ENCODE measurements at regions not wholly inside any gene's neighbourhood (a gene's known extent, or its start where the extent isn't known, plus 50 kb on each side); places are given as distances from the start of the nearest gene placed in this dataset.

- DNase-seq (ENCODE audit: low read depth in 1 of 2, low spot score in 2 of 2), result no peak
- H3K4me3 ChIP-seq, result no peak overlapping the region
- H3K9me3 ChIP-seq (replicated peaks), result no peaks in the 10 kb centered on the region
- H3K27ac ChIP-seq, result no peak overlapping the region
- H3K36me3 ChIP-seq, result no peaks in the 10 kb centered on the region
- H3K27me3 ChIP-seq (replicated peaks), result no peaks in the 10 kb centered on the region
- H3K4me1 ChIP-seq (replicated peaks), result no peaks in the 10 kb centered on the region
Measured at GRCh38 chr11:134558258-134558835, 146.3 kb upstream of the B3GAT1 start.

GRCh38 chr11:134557571-134558257, 145.7 kb upstream of the B3GAT1 start:
- no peak for DNase-seq (ENCODE audit: low read depth in 1 of 2, low spot score in 2 of 2)

GRCh38 chr11:134556186-134556585, 144.1 kb upstream of the B3GAT1 start:
- no peak overlapping the region for H3K27ac ChIP-seq
- H3K27me3 ChIP-seq (replicated peaks), result no peaks in the 10 kb centered on the region
- H3K4me1 ChIP-seq (replicated peaks), result no peaks in the 10 kb centered on the region
- H3K9me3 ChIP-seq (replicated peaks), result no peaks in the 10 kb centered on the region
- H3K36me3 ChIP-seq, result no peaks in the 10 kb centered on the region
- DNase-seq (ENCODE audit: low read depth in 1 of 2, low spot score in 2 of 2), result no peak
- H3K4me3 ChIP-seq, result no peak overlapping the region

More at GRCh38 chr11:134557571-134558257, 145.7 kb upstream of the B3GAT1 start:
- no peaks in the 10 kb centered on the region for H3K36me3 ChIP-seq
- H3K4me3 ChIP-seq, result no peak overlapping the region
- H3K27me3 ChIP-seq (replicated peaks), result no peaks in the 10 kb centered on the region
- no peaks in the 10 kb centered on the region for H3K9me3 ChIP-seq (replicated peaks)
- no peak overlapping the region for H3K27ac ChIP-seq
- H3K4me1 ChIP-seq (replicated peaks), result no peaks in the 10 kb centered on the region

GRCh38 chr11:134555510-134555909, 143.5 kb upstream of the B3GAT1 start:
- Histone ChIP-seq H3K4me1 (replicated peaks) (no peaks in the 10 kb centered on the region), H3K27ac (no peak overlapping the region), H3K36me3 (no peaks in the 10 kb centered on the region), H3K4me3 (no peak overlapping the region), H3K9me3 (replicated peaks) (no peaks in the 10 kb centered on the region), H3K27me3 (replicated peaks) (no peaks in the 10 kb centered on the region)
- DNase-seq (ENCODE audit: low read depth in 1 of 2, low spot score in 2 of 2), result no peak

GRCh38 chr11:134554861-134555260, 142.8 kb upstream of the B3GAT1 start:
- no peak for DNase-seq (ENCODE audit: low read depth in 1 of 2, low spot score in 2 of 2)

GRCh38 chr11:134554106-134554505, 142.1 kb upstream of the B3GAT1 start:
- no peaks in the 10 kb centered on the region for H3K9me3 ChIP-seq (replicated peaks)
- no peak for DNase-seq (ENCODE audit: low read depth in 1 of 2, low spot score in 2 of 2)
- no peaks in the 10 kb centered on the region for H3K36me3 ChIP-seq
- H3K27ac ChIP-seq, result no peak overlapping the region
- H3K27me3 ChIP-seq (replicated peaks), result no peaks in the 10 kb centered on the region
- H3K4me1 ChIP-seq (replicated peaks), result no peaks in the 10 kb centered on the region
- H3K4me3 ChIP-seq, result no peak overlapping the region

More at GRCh38 chr11:134554861-134555260, 142.8 kb upstream of the B3GAT1 start:
- no peaks in the 10 kb centered on the region for H3K4me1 ChIP-seq (replicated peaks)
- no peaks in the 10 kb centered on the region for H3K36me3 ChIP-seq
- no peaks in the 10 kb centered on the region for H3K27me3 ChIP-seq (replicated peaks)
- H3K4me3 ChIP-seq, result no peak overlapping the region
- H3K27ac ChIP-seq, result no peak overlapping the region
- H3K9me3 ChIP-seq (replicated peaks), result no peaks in the 10 kb centered on the region

GRCh38 chr11:134552749-134553148, 140.7 kb upstream of the B3GAT1 start:
- Histone ChIP-seq H3K36me3 (no peaks in the 10 kb centered on the region), H3K4me1 (replicated peaks) (no peaks in the 10 kb centered on the region), H3K27ac (no peak overlapping the region), H3K4me3 (no peak overlapping the region), H3K9me3 (replicated peaks) (no peaks in the 10 kb centered on the region), H3K27me3 (replicated peaks) (no peaks in the 10 kb centered on the region)
- no peak for DNase-seq (ENCODE audit: low read depth in 1 of 2, low spot score in 2 of 2)

GRCh38 chr11:134545521-134545920, 133.5 kb upstream of the B3GAT1 start:
- Histone ChIP-seq H3K27me3 (replicated peaks) (no peaks in the 10 kb centered on the region), H3K9me3 (replicated peaks) (no peaks in the 10 kb centered on the region), H3K4me3 (no peak overlapping the region), H3K36me3 (no peaks in the 10 kb centered on the region), H3K27ac (no peak overlapping the region), H3K4me1 (replicated peaks) (no peaks in the 10 kb centered on the region)
- no peak for DNase-seq (ENCODE audit: low read depth in 1 of 2, low spot score in 2 of 2)

GRCh38 chr11:134544095-134544815, 132.2 kb upstream of the B3GAT1 start:
- Histone ChIP-seq H3K27me3 (replicated peaks) (no peaks in the 10 kb centered on the region), H3K4me3 (no peak overlapping the region), H3K9me3 (replicated peaks) (no peaks in the 10 kb centered on the region), H3K4me1 (replicated peaks) (no peaks in the 10 kb centered on the region), H3K27ac (no peak overlapping the region), H3K36me3 (no peaks in the 10 kb centered on the region)
- no peak for DNase-seq (ENCODE audit: low read depth in 1 of 2, low spot score in 2 of 2)

GRCh38 chr11:134543645-134544044, 131.6 kb upstream of the B3GAT1 start:
- Histone ChIP-seq H3K4me3 (no peak overlapping the region), H3K27me3 (replicated peaks) (no peaks in the 10 kb centered on the region), H3K9me3 (replicated peaks) (no peaks in the 10 kb centered on the region), H3K4me1 (replicated peaks) (no peaks in the 10 kb centered on the region), H3K27ac (no peak overlapping the region), H3K36me3 (no peaks in the 10 kb centered on the region)
- no peak for DNase-seq (ENCODE audit: low read depth in 1 of 2, low spot score in 2 of 2)

- Histone ChIP-seq H3K27ac (no peak overlapping the region), H3K9me3 (replicated peaks) (no peaks in the 10 kb centered on the region), H3K36me3 (no peaks in the 10 kb centered on the region), H3K4me1 (replicated peaks) (no peaks in the 10 kb centered on the region), H3K4me3 (no peak overlapping the region), H3K27me3 (replicated peaks) (no peaks in the 10 kb centered on the region)
- no peak for DNase-seq (ENCODE audit: low read depth in 1 of 2, low spot score in 2 of 2)
Measured at GRCh38 chr11:134543241-134543640, 131.2 kb upstream of the B3GAT1 start.

GRCh38 chr11:134542401-134543165, 130.5 kb upstream of the B3GAT1 start:
- Histone ChIP-seq H3K27ac (no peak overlapping the region), H3K4me1 (replicated peaks) (no peaks in the 10 kb centered on the region), H3K36me3 (no peaks in the 10 kb centered on the region), H3K27me3 (replicated peaks) (no peaks in the 10 kb centered on the region), H3K9me3 (replicated peaks) (no peaks in the 10 kb centered on the region), H3K4me3 (no peak overlapping the region)
- no peak for DNase-seq (ENCODE audit: low read depth in 1 of 2, low spot score in 2 of 2)

- Histone ChIP-seq H3K9me3 (replicated peaks) (no peaks in the 10 kb centered on the region), H3K4me1 (replicated peaks) (no peaks in the 10 kb centered on the region), H3K4me3 (no peak overlapping the region), H3K27ac (no peak overlapping the region), H3K27me3 (replicated peaks) (no peaks in the 10 kb centered on the region), H3K36me3 (no peaks in the 10 kb centered on the region)
- DNase-seq (ENCODE audit: low read depth in 1 of 2, low spot score in 2 of 2), result no peak
Measured at GRCh38 chr11:134541951-134542350, 129.9 kb upstream of the B3GAT1 start.

GRCh38 chr11:134541355-134541754, 129.3 kb upstream of the B3GAT1 start:
- no peaks in the 10 kb centered on the region for H3K4me1 ChIP-seq (replicated peaks)
- no peak overlapping the region for H3K27ac ChIP-seq
- H3K4me3 ChIP-seq, result no peak overlapping the region
- no peaks in the 10 kb centered on the region for H3K27me3 ChIP-seq (replicated peaks)
- peak in 1 of 2 experiments; percentile 8 for DNase-seq (ENCODE audit: low read depth in 1 of 2, low spot score in 2 of 2)
- H3K36me3 ChIP-seq, result no peaks in the 10 kb centered on the region
- H3K9me3 ChIP-seq (replicated peaks), result no peaks in the 10 kb centered on the region
